Neural cell (in vitro differentiated cells): ENCODE measurements at regions not wholly inside any gene's neighbourhood (a gene's known extent, or its start where the extent isn't known, plus 50 kb on each side); places are given as distances from the start of the nearest gene placed in this dataset.

Experiments used
- H2AFZ ChIP-seq: fragments of 200-600, 300-800 bp; sonication (generic), shearing (Covaris generic); 2 replicates; pipeline ENCODE4 v1.6.0; 2014; ENCODE audit warnings: low read depth, mild to moderate bottlenecking, antibody characterized with exemption, low read length, moderate library complexity
- H3F3A ChIP-seq: fragments of 200-600 bp; shearing (Covaris generic); 2 replicates; pipeline ENCODE4 v1.6.1; 2016; ENCODE audit warnings: mild to moderate bottlenecking, moderate library complexity, mixed read lengths, antibody characterized with exemption, low read length; ENCODE audit not compliant: insufficient read depth, poor library complexity, severe bottlenecking
- H3K27ac ChIP-seq: fragments of 200-600, 300-800 bp; sonication (generic), shearing (Covaris generic); 2 replicates; pipeline ENCODE4 v1.5.1; 2014; ENCODE audit warnings: mild to moderate bottlenecking, low read length, moderate library complexity
- H3K27me3 ChIP-seq: fragments of 300-800, 200-600 bp; sonication (generic), shearing (Covaris generic); 2 replicates; pipeline ENCODE4 v1.6.0; 2014; ENCODE audit warnings: mild to moderate bottlenecking, low read depth, low read length, moderate library complexity; ENCODE audit not compliant: insufficient read depth
- H3K36me3 ChIP-seq: fragments of 300-800, 200-600 bp; sonication (generic), shearing (Covaris generic); 2 replicates; pipeline ENCODE4 v1.5.1; 2014; ENCODE audit warnings: mild to moderate bottlenecking, antibody characterized with exemption, low read length, moderate library complexity; ENCODE audit not compliant: insufficient read depth
- H3K4me2 ChIP-seq: fragments of 300-800, 200-600 bp; sonication (generic), shearing (Covaris generic); 2 replicates; pipeline ENCODE4 v1.6.0; 2014; ENCODE audit warnings: mild to moderate bottlenecking, low read length
- H3K4me3 ChIP-seq: fragments of 300-800, 200-600 bp; sonication (generic), shearing (Covaris generic); 2 replicates; pipeline ENCODE4 v1.5.1; 2014; ENCODE audit warnings: mild to moderate bottlenecking, low read length, moderate library complexity
- H3K79me2 ChIP-seq: fragments of 200-600 bp; shearing (Covaris generic); replicated peaks from 2 replicates; pipeline ENCODE4 v1.6.0; 2014; ENCODE audit warnings: mild to moderate bottlenecking, low read length, moderate library complexity; ENCODE audit not compliant: insufficient read depth
- H3K9ac ChIP-seq: fragments of 300-800, 200-600 bp; sonication (generic), shearing (Covaris generic); 2 replicates; pipeline ENCODE4 v1.6.1; 2016; ENCODE audit warnings: mild to moderate bottlenecking, low read length, mixed read lengths
- H3K9me2 ChIP-seq: fragments of 200-600 bp; shearing (Covaris generic); 2 replicates; pipeline ENCODE4 v1.6.1; 2016; ENCODE audit warnings: mild to moderate bottlenecking, low read length, mixed read lengths; ENCODE audit not compliant: insufficient read depth
- H3K9me3 ChIP-seq: fragments of 200-600, 300-800 bp; sonication (generic), shearing (Covaris generic); 2 replicates; pipeline ENCODE4 v1.6.1; 2016; ENCODE audit warnings: mild to moderate bottlenecking, mixed run types, low read length, moderate library complexity, mixed read lengths
- H4K20me1 ChIP-seq: fragments of 200-600 bp; shearing (Covaris generic); 2 replicates; pipeline ENCODE4 v1.6.1; 2016; ENCODE audit warnings: mild to moderate bottlenecking, mixed run types; ENCODE audit not compliant: insufficient read depth
- CTCF ChIP-seq: fragments of 450-650 bp; IDR thresholded peaks from 2 replicates; pipeline ENCODE4 v1.5.1; 2014; ENCODE audit warnings: antibody characterized with exemption, mild to moderate bottlenecking, moderate library complexity; ENCODE audit not compliant: poor library complexity, severe bottlenecking
- EP300 ChIP-seq: fragments of 450-650 bp; conservative IDR thresholded peaks from 2 replicates; pipeline ENCODE4 v1.6.1; 2014; ENCODE audit warnings: antibody characterized with exemption, mild to moderate bottlenecking, moderate library complexity; ENCODE audit not compliant: poor library complexity, severe bottlenecking
- EZH2 ChIP-seq: fragments of 200-600, 300-800 bp; shearing (Covaris generic), sonication (generic); IDR thresholded peaks from 2 replicates; pipeline ENCODE4 v1.6.1; 2014; ENCODE audit warnings: antibody characterized with exemption, low read length, borderline replicate concordance, mild to moderate bottlenecking; ENCODE audit not compliant: insufficient read depth, poor library complexity, severe bottlenecking
- MXI1 ChIP-seq: fragments of 450-650 bp; conservative IDR thresholded peaks from 2 replicates; pipeline ENCODE4 v1.6.1; 2014; ENCODE audit warnings: antibody characterized with exemption, mild to moderate bottlenecking; ENCODE audit not compliant: poor library complexity, severe bottlenecking
- POLR2AphosphoS5 ChIP-seq: IDR thresholded peaks from 2 replicates; pipeline ENCODE4 v1.6.1; 2012
- RAD21 ChIP-seq: fragments of 450-650 bp; conservative IDR thresholded peaks from 2 replicates; pipeline ENCODE4 v1.6.1; 2014; ENCODE audit warnings: antibody characterized with exemption, mild to moderate bottlenecking, moderate library complexity
- REST ChIP-seq: IDR thresholded peaks from 2 replicates; pipeline ENCODE4 v1.6.1; 2012; ENCODE audit warnings: borderline replicate concordance
- SMC3 ChIP-seq: fragments of 450-650 bp; conservative IDR thresholded peaks from 2 replicates; pipeline ENCODE4 v1.6.1; 2014; ENCODE audit warnings: antibody characterized with exemption, mild to moderate bottlenecking, moderate library complexity; ENCODE audit not compliant: poor library complexity
- TAF1 ChIP-seq: IDR thresholded peaks from 2 replicates; pipeline ENCODE4 v1.6.1; 2012; ENCODE audit warnings: low read depth

- Histone ChIP-seq H3K79me2 (no peaks in the 10 kb centered on the region), H3K9me3 (no peaks in the 10 kb centered on the region), H3K9me2 (no peaks in the 10 kb centered on the region), H3F3A (no peaks in the 10 kb centered on the region), H4K20me1 (no peaks in the 10 kb centered on the region), H3K36me3 (no peaks in the 10 kb centered on the region), H3K27ac (no peak overlapping the region), H3K27me3 (no peaks in the 10 kb centered on the region), H3K4me3 (no peak overlapping the region), H2AFZ (no peak overlapping the region), H3K9ac (no peak overlapping the region), H3K4me2 (no peak overlapping the region)
- TF ChIP-seq MXI1 (no peak), POLR2AphosphoS5 (no peak), EP300 (no peak), RAD21 (no peak)
Measured at GRCh38 chr20:48532028-48532427, 295.8 kb downstream of the PREX1 start.

GRCh38 chr20:48531505-48531904 is 296.3 kb downstream of the PREX1 start:
- Histone ChIP-seq H3K36me3 (no peaks in the 10 kb centered on the region), H2AFZ (no peak overlapping the region), H3K4me3 (no peak overlapping the region), H3K4me2 (no peak overlapping the region), H3K9me3 (no peaks in the 10 kb centered on the region), H3K27ac (no peak overlapping the region), H3F3A (no peaks in the 10 kb centered on the region), H3K9ac (no peak overlapping the region), H3K79me2 (no peaks in the 10 kb centered on the region), H3K9me2 (no peaks in the 10 kb centered on the region), H4K20me1 (no peaks in the 10 kb centered on the region), H3K27me3 (no peaks in the 10 kb centered on the region)
- no peak for TF ChIP-seq EZH2
- TF ChIP-seq MXI1, result no peak
- TF ChIP-seq EP300, result no peak
- no peak for TF ChIP-seq SMC3
- no peak for TF ChIP-seq TAF1
- no peak for TF ChIP-seq RAD21

GRCh38 chr20:48530957-48531356 is 296.8 kb downstream of the PREX1 start:
- Histone ChIP-seq H3K27me3 (no peaks in the 10 kb centered on the region), H3K36me3 (no peaks in the 10 kb centered on the region), H3K4me2 (no peak overlapping the region), H3K27ac (no peak overlapping the region), H3K9ac (no peak overlapping the region), H3F3A (no peaks in the 10 kb centered on the region), H3K79me2 (no peaks in the 10 kb centered on the region), H2AFZ (no peak overlapping the region), H4K20me1 (no peaks in the 10 kb centered on the region), H3K9me3 (no peaks in the 10 kb centered on the region), H3K9me2 (no peaks in the 10 kb centered on the region), H3K4me3 (no peak overlapping the region)
- no peak for TF ChIP-seq POLR2AphosphoS5
- TF ChIP-seq EZH2, result no peak
- TF ChIP-seq CTCF, result no peak
- no peak for TF ChIP-seq SMC3
- TF ChIP-seq REST, result no peak
- no peak for TF ChIP-seq MXI1
